WTC11 (cell line): ENCODE measurements at regions not wholly inside any gene's neighbourhood (a gene's known extent, or its start where the extent isn't known, plus 50 kb on each side); places are given as distances from the start of the nearest gene placed in this dataset.

ENCODE experiments used
- ESRRA ChIP-seq: sonication (generic); formaldehyde crosslinking; IDR thresholded peaks from 2 replicates; pipeline ENCODE4 v1.8.1; 2022; ENCODE audit warnings: mild to moderate bottlenecking, missing genetic modification reagents, borderline replicate concordance
- FOXJ3 ChIP-seq: sonication (generic); formaldehyde crosslinking; IDR thresholded peaks from 2 replicates; pipeline ENCODE4 v1.9.0; 2021; ENCODE audit warnings: missing genetic modification reagents, mild to moderate bottlenecking, borderline replicate concordance
- TF ChIP-seq, protein P1 (sequence below): sonication (generic); formaldehyde crosslinking; IDR thresholded peaks from 2 replicates; pipeline ENCODE4 v1.8.1; 2022; ENCODE audit warnings: mild to moderate bottlenecking, missing genetic modification reagents, moderate library complexity, borderline replicate concordance
- TF ChIP-seq, protein P2 (sequence below): fragments of 200-600 bp; IDR thresholded peaks from 2 replicates; pipeline ENCODE4 v1.8.0; 2022; ENCODE audit warnings: antibody characterized with exemption
- TF ChIP-seq, protein P3 (sequence below): fragments of 250-450 bp; sonication (Bioruptor Pico); conservative IDR thresholded peaks from 2 replicates; pipeline ENCODE4 v1.9.0; 2021; ENCODE audit warnings: mild to moderate bottlenecking
- TF ChIP-seq, protein P4 (sequence below): sonication (generic); formaldehyde crosslinking; IDR thresholded peaks from 2 replicates; pipeline ENCODE4 v1.8.1; 2023; ENCODE audit warnings: mild to moderate bottlenecking, missing genetic modification reagents, moderate library complexity
- TF ChIP-seq, protein P5 (sequence below): sonication (generic); formaldehyde crosslinking; IDR thresholded peaks from 2 replicates; pipeline ENCODE4 v1.8.1; 2022; ENCODE audit warnings: low read depth, mild to moderate bottlenecking, moderate library complexity, missing genetic modification reagents, borderline replicate concordance

DNA sequence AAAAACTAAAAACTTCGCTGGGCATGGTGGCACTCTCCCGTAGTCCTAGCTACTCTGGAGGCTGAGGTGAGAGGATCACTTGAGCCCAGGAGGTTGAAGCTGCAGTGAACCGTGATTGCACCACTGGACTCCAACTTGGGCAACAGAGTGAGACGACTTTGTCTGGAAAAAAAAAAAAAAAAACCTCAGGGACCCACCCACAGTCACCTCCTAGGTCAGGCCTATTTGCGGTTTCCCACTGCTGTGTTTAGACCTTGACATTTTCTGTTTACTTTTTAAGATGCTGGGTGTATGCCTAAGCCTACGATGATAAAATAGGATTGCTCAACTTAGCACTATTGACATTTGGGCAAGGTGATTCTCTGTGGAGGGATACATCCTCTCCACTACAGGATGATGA is 197.4 kb upstream of the TBL1X start:
- TF ChIP-seq, protein P1, sequence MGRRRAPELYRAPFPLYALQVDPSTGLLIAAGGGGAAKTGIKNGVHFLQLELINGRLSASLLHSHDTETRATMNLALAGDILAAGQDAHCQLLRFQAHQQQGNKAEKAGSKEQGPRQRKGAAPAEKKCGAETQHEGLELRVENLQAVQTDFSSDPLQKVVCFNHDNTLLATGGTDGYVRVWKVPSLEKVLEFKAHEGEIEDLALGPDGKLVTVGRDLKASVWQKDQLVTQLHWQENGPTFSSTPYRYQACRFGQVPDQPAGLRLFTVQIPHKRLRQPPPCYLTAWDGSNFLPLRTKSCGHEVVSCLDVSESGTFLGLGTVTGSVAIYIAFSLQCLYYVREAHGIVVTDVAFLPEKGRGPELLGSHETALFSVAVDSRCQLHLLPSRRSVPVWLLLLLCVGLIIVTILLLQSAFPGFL (CRISPR knock-in tag), result no peak
- TF ChIP-seq, protein P2, sequence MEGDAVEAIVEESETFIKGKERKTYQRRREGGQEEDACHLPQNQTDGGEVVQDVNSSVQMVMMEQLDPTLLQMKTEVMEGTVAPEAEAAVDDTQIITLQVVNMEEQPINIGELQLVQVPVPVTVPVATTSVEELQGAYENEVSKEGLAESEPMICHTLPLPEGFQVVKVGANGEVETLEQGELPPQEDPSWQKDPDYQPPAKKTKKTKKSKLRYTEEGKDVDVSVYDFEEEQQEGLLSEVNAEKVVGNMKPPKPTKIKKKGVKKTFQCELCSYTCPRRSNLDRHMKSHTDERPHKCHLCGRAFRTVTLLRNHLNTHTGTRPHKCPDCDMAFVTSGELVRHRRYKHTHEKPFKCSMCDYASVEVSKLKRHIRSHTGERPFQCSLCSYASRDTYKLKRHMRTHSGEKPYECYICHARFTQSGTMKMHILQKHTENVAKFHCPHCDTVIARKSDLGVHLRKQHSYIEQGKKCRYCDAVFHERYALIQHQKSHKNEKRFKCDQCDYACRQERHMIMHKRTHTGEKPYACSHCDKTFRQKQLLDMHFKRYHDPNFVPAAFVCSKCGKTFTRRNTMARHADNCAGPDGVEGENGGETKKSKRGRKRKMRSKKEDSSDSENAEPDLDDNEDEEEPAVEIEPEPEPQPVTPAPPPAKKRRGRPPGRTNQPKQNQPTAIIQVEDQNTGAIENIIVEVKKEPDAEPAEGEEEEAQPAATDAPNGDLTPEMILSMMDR, result no peak
- TF ChIP-seq FOXJ3 (CRISPR knock-in tag) (no peak), ESRRA (CRISPR knock-in tag) (no peak)
- TF ChIP-seq, protein P3, sequence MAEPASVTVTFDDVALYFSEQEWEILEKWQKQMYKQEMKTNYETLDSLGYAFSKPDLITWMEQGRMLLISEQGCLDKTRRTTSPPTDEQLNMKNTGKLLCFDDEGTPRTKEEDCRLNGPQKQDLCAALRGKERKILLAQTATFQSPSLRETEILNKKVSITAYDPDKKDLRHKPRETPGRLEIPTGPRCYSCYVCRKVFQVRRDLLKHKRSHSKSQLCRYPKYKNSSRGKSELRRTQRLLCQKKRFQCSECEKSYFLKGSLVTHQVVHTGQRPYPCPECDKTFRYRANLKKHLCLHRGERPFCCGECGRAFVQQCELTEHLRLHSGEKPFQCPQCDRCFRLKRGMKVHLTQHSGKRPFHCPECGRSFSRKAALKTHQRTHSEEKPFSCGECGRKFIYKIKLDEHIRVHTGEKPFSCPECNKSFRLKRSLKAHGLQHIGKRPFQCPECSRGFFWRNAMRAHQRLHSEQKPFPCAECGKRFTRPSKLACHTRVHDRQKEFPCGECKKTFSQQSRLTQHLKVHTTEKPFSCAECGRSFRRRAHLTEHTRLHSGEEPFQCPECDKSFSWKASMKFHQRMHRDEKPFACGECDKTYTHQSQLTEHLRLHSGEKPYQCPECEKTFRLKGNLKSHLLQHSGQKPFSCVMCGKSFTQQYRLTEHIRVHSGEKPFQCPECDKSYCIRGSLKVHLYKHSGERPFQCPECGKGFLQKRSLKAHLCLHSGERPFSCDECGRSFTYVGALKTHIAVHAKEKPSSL (CRISPR knock-in tag), result no peak
- TF ChIP-seq, protein P4, sequence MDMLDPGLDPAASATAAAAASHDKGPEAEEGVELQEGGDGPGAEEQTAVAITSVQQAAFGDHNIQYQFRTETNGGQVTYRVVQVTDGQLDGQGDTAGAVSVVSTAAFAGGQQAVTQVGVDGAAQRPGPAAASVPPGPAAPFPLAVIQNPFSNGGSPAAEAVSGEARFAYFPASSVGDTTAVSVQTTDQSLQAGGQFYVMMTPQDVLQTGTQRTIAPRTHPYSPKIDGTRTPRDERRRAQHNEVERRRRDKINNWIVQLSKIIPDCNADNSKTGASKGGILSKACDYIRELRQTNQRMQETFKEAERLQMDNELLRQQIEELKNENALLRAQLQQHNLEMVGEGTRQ (CRISPR knock-in tag), result no peak
- TF ChIP-seq, protein P5, sequence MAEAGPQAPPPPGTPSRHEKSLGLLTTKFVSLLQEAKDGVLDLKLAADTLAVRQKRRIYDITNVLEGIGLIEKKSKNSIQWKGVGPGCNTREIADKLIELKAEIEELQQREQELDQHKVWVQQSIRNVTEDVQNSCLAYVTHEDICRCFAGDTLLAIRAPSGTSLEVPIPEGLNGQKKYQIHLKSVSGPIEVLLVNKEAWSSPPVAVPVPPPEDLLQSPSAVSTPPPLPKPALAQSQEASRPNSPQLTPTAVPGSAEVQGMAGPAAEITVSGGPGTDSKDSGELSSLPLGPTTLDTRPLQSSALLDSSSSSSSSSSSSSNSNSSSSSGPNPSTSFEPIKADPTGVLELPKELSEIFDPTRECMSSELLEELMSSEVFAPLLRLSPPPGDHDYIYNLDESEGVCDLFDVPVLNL (CRISPR knock-in tag), result no peak
